ENCODE measurements at regions not wholly inside any gene's neighbourhood (a gene's known extent, or its start where the extent isn't known, plus 50 kb on each side); places are given as distances from the start of the nearest gene placed in this dataset.
"Not testable (repeated sequence)": the region's sequence is repeated elsewhere in the genome, so short reads cannot be mapped to it uniquely, and the experiment has no call there.

DNA sequence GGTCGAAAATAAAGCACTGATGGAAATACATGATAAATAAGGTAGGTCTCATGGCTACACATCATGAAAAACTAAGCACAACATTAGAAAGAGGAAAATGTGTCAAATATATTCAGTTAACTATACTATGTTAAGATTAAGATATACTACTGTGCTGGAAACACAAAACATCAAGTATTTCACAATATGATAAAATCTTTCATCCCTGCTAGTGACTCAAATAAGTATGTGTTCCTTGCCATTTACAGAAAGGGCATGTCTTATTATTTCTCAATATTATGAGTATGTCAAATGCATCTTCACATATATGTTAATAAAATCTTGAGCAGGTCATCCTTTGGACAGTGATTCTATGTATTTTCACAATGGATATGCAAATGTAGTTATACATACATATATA is 1260.1 kb upstream of the ADGRL2 start:
- H3K27me3 ChIP-seq (ENCODE audit: insufficient read depth, insufficient read length), result no peaks in the 10 kb centered on the region
- DNase-seq (ENCODE audit: low read depth, low spot score), result no peak
- TF ChIP-seq ZNF274 (IDR thresholded peaks at IDR 0.05; ENCODE audit: low read depth, low read length), result no peak
- TF ChIP-seq SUZ12 (IDR thresholded peaks at IDR 0.05; ENCODE audit: extremely low read depth, insufficient read depth, insufficient read length), result no peak
- TF ChIP-seq YY1 (IDR thresholded peaks at IDR 0.05; ENCODE audit: insufficient read depth, insufficient read length), result no peak
- H3K4me1 ChIP-seq (ENCODE audit: insufficient read depth, insufficient read length), result no peaks in the 10 kb centered on the region
- H3K4me3 ChIP-seq (ENCODE audit: insufficient read length, low read depth), result no peak overlapping the region
- no peaks in the 10 kb centered on the region for H3K36me3 ChIP-seq (ENCODE audit: insufficient read depth, insufficient read length, low read length)
- H3K9ac ChIP-seq (ENCODE audit: insufficient read length, low read depth), result no peak overlapping the region
- H3K9me3 ChIP-seq (ENCODE audit: insufficient read depth, low read length), result no peaks in the 10 kb centered on the region

GRCh38 chr1:80540149-80540548 is 1260.6 kb upstream of the ADGRL2 start:
- TF ChIP-seq SUZ12 (IDR thresholded peaks at IDR 0.05; ENCODE audit: extremely low read depth, insufficient read depth, insufficient read length), result no peak
- no peak for TF ChIP-seq ZNF274 (IDR thresholded peaks at IDR 0.05; ENCODE audit: low read depth, low read length)
- TF ChIP-seq YY1 (IDR thresholded peaks at IDR 0.05; ENCODE audit: insufficient read depth, insufficient read length), result no peak
- Histone ChIP-seq H3K4me1 (ENCODE audit: insufficient read depth, insufficient read length) (no peaks in the 10 kb centered on the region), H3K36me3 (ENCODE audit: insufficient read depth, insufficient read length, low read length) (no peaks in the 10 kb centered on the region), H3K4me3 (ENCODE audit: insufficient read length, low read depth) (no peak overlapping the region), H3K9me3 (ENCODE audit: insufficient read depth, low read length) (no peaks in the 10 kb centered on the region), H3K9ac (ENCODE audit: insufficient read length, low read depth) (no peak overlapping the region), H3K27me3 (ENCODE audit: insufficient read depth, insufficient read length) (no peaks in the 10 kb centered on the region)
- no peak for DNase-seq (ENCODE audit: low read depth, low spot score)

- H3K4me1 ChIP-seq (ENCODE audit: insufficient read depth, insufficient read length); H3K4me3 ChIP-seq (ENCODE audit: insufficient read length, low read depth); H3K36me3 ChIP-seq (ENCODE audit: insufficient read depth, insufficient read length, low read length); H3K27me3 ChIP-seq (ENCODE audit: insufficient read depth, insufficient read length); DNase-seq (ENCODE audit: low read depth, low spot score); H3K9me3 ChIP-seq (ENCODE audit: insufficient read depth, low read length); H3K9ac ChIP-seq (ENCODE audit: insufficient read length, low read depth): not testable (repeated sequence)
Observed at GRCh38 chr1:80539298-80539697, 1261.4 kb upstream of the ADGRL2 start.

DNA sequence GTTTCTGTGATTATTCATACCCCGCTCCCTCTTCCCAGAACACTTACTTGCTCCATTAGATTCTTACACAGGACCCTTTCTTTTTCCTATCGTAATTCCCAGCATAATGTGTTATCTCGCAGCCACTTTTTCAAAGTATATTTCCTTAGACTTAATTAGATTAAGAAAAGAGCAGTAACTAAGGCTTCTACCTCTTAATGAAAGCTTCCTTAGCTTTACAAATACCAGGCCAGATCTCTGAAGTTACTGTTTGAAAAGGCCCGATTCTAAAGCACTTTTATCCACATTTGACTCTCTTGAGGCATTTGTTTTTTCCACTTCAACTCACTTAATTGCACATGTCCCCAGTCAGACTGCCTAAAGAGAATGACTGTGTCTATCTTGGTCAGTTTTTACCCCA is 1264.3 kb upstream of the ADGRL2 start:
- Histone ChIP-seq H3K4me1 (ENCODE audit: insufficient read depth, insufficient read length) (no peaks in the 10 kb centered on the region), H3K4me3 (ENCODE audit: insufficient read length, low read depth) (no peak overlapping the region), H3K9me3 (ENCODE audit: insufficient read depth, low read length) (no peaks in the 10 kb centered on the region), H3K36me3 (ENCODE audit: insufficient read depth, insufficient read length, low read length) (no peaks in the 10 kb centered on the region), H3K27me3 (ENCODE audit: insufficient read depth, insufficient read length) (no peaks in the 10 kb centered on the region), H3K9ac (ENCODE audit: insufficient read length, low read depth) (no peak overlapping the region)
- DNase-seq (ENCODE audit: low read depth, low spot score), result no peak
- TF ChIP-seq YY1 (IDR thresholded peaks at IDR 0.05; ENCODE audit: insufficient read depth, insufficient read length), result no peak
- TF ChIP-seq ZNF274 (IDR thresholded peaks at IDR 0.05; ENCODE audit: low read depth, low read length), result no peak
- no peak for TF ChIP-seq SUZ12 (IDR thresholded peaks at IDR 0.05; ENCODE audit: extremely low read depth, insufficient read depth, insufficient read length)

DNA sequence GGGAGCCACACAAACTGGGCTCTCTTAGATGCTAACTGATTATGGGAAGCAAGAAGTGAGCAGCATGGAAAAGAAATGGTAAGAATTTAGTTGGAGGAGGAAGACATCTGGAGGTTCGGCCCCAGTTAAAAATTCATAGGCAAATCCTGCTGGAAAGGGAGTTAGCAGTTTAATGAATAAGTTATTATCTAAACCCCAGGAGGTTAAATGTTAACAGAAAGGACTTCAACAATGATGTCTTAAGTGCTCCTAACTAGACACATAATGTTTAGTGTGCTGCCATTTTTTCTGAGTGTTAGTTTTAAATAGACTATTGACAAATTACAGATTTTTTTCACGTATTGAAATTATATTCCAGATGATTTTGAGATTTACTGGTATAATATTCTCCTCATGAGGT is 1265.3 kb upstream of the ADGRL2 start:
- no peaks in the 10 kb centered on the region for H3K27me3 ChIP-seq (ENCODE audit: insufficient read depth, insufficient read length)
- no peak for DNase-seq (ENCODE audit: low read depth, low spot score)
- H3K9ac ChIP-seq (ENCODE audit: insufficient read length, low read depth), result no peak overlapping the region
- no peak overlapping the region for H3K4me3 ChIP-seq (ENCODE audit: insufficient read length, low read depth)
- no peaks in the 10 kb centered on the region for H3K4me1 ChIP-seq (ENCODE audit: insufficient read depth, insufficient read length)
- H3K9me3 ChIP-seq (ENCODE audit: insufficient read depth, low read length), result no peaks in the 10 kb centered on the region
- TF ChIP-seq ZNF274 (IDR thresholded peaks at IDR 0.05; ENCODE audit: low read depth, low read length), result no peak
- H3K36me3 ChIP-seq (ENCODE audit: insufficient read depth, insufficient read length, low read length), result no peaks in the 10 kb centered on the region

DNA sequence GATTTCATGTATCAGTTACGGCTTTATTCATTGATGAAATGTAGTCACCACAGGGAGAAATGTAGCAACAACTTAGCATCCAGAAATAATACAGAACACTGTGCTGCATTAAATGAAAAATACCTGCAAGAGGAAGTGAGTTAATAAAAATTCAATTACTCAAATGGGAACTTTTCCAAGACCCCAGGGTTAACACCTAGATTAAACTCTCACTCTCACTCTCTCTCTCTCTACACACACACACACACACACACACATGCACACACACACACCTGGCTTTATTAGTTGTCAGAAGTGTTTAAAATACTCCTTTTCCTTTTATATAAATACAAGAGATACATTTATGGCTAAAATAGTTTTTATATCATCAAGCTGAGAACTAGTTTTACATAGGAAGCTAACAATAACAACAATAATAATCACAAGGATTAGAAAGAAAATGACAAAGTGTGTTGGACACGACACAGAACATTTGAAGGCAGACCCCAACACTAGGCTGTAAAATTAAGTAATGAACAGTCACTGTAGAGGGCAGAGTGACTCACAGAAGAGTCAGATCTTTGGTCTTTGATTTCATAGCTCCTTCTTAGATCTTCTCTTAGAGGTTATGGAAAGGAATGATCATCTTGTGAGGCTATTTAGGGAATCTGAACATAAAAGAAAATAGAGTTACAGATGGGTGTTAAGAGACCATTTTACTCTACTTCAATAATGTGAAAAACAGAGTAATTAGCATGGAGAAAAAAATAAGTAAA is 1266.0 kb upstream of the ADGRL2 start:
- Histone ChIP-seq H3K4me1 (ENCODE audit: insufficient read depth, insufficient read length) (no peaks in the 10 kb centered on the region), H3K9me3 (ENCODE audit: insufficient read depth, low read length) (no peaks in the 10 kb centered on the region), H3K4me3 (ENCODE audit: insufficient read length, low read depth) (no peak overlapping the region), H3K27me3 (ENCODE audit: insufficient read depth, insufficient read length) (no peaks in the 10 kb centered on the region), H3K9ac (ENCODE audit: insufficient read length, low read depth) (no peak overlapping the region), H3K36me3 (ENCODE audit: insufficient read depth, insufficient read length, low read length) (no peaks in the 10 kb centered on the region)
- TF ChIP-seq SUZ12 (IDR thresholded peaks at IDR 0.05; ENCODE audit: extremely low read depth, insufficient read depth, insufficient read length), result no peak
- no peak for TF ChIP-seq ZNF274 (IDR thresholded peaks at IDR 0.05; ENCODE audit: low read depth, low read length)
- no peak for TF ChIP-seq YY1 (IDR thresholded peaks at IDR 0.05; ENCODE audit: insufficient read depth, insufficient read length)
- DNase-seq (ENCODE audit: low read depth, low spot score), result no peak

DNA sequence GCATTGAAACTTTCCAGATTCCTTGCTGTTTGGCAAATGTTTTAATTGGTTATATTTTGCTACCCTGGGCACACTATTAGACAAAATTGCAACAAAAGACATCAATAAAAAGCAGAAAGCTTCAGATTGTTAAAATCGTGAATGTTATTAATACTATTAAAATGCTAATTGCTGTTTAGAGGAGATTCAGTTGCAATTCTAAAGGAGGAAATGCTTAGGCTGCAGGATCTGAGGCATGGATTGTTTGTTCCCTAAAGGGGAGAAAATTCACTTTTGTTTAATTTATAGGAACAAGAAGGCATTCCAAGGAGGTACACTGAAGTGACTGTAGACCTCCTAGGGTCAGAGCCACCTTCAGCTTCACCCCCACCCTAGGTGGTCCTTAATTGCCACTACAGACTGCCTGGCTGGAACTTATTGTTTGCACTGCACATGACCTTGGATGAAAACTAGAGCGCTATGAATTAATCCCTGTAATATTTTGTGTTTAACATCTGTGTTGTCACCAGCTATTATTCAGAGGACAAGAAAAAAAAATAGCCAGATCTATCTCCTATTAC is 1266.9 kb upstream of the ADGRL2 start:
- Histone ChIP-seq H3K4me1 (ENCODE audit: insufficient read depth, insufficient read length) (no peaks in the 10 kb centered on the region), H3K4me3 (ENCODE audit: insufficient read length, low read depth) (no peak overlapping the region), H3K9ac (ENCODE audit: insufficient read length, low read depth) (no peak overlapping the region), H3K27me3 (ENCODE audit: insufficient read depth, insufficient read length) (no peaks in the 10 kb centered on the region), H3K9me3 (ENCODE audit: insufficient read depth, low read length) (no peaks in the 10 kb centered on the region), H3K36me3 (ENCODE audit: insufficient read depth, insufficient read length, low read length) (no peaks in the 10 kb centered on the region)
- TF ChIP-seq YY1 (IDR thresholded peaks at IDR 0.05; ENCODE audit: insufficient read depth, insufficient read length) (no peak), ZNF274 (IDR thresholded peaks at IDR 0.05; ENCODE audit: low read depth, low read length) (no peak), SUZ12 (IDR thresholded peaks at IDR 0.05; ENCODE audit: extremely low read depth, insufficient read depth, insufficient read length) (no peak)
- DNase-seq (ENCODE audit: low read depth, low spot score), result no peak
